ENCODE measurements at regions not wholly inside any gene's neighbourhood (a gene's known extent, or its start where the extent isn't known, plus 50 kb on each side); places are given as distances from the start of the nearest gene placed in this dataset.

GRCh38 chr18:55116863-55117262, 157.6 kb upstream of the CCDC68 start:
- Histone ChIP-seq H3K79me2 (ENCODE audit: control insufficient read depth, insufficient read depth, low read length) (no peaks in the 10 kb centered on the region), H3K27me3 (ENCODE audit: control insufficient read depth, extremely low read depth, insufficient read depth, low read length) (peaks cover 5% of the 10 kb centered on the region), H4K20me1 (ENCODE audit: control insufficient read depth, extremely low read depth, insufficient read depth, low read length) (no peaks in the 10 kb centered on the region), H3K9me3 (ENCODE audit: control insufficient read depth, low read depth, low read length) (no peaks in the 10 kb centered on the region), H3K4me3 (ENCODE audit: control insufficient read depth in 2 of 3, extremely low read depth in 1 of 3, insufficient read depth in 2 of 3, low read depth in 1 of 3, low read length in 3 of 3) (no peak overlapping the region), H2AFZ (ENCODE audit: control insufficient read depth, low read length) (no peak overlapping the region), H3K4me1 (ENCODE audit: control insufficient read depth, extremely low read depth, insufficient read depth, low read length) (no peaks in the 10 kb centered on the region), H3K9ac (ENCODE audit: control insufficient read depth, extremely low read depth, insufficient read depth, low read length) (no peak overlapping the region), H3K36me3 (ENCODE audit: control insufficient read depth in 2 of 2, extremely low read depth in 1 of 2, insufficient read depth in 2 of 2, low read length in 2 of 2) (no peaks in the 10 kb centered on the region), H3K9me1 (ENCODE audit: control insufficient read depth, extremely low read depth, insufficient read depth, low read length) (no peaks in the 10 kb centered on the region), H3K27ac (ENCODE audit: control insufficient read depth, insufficient read depth, low read length) (no peak overlapping the region), H3K4me2 (ENCODE audit: control insufficient read depth, extremely low read depth, insufficient read depth, low read depth, low read length) (no peak overlapping the region)
- DNase-seq (ENCODE audit: low read depth, low spot score) (no peak), FAIRE-seq (no peak)
- dilution Hi-C loops (cut with MboI; ENCODE audit: extremely low pct_ligation_motif_present, low sequenced_read_pairs) = no loop called here
- no peak for TF ChIP-seq EZH2 (IDR thresholded peaks at IDR 0.05; ENCODE audit: low read length)
- TF ChIP-seq CTCF (optimal IDR thresholded peaks at IDR 0.05 in 1 of 3, IDR thresholded peaks at IDR 0.05 in 1 of 3, conservative IDR thresholded peaks at IDR 0.05 in 1 of 3; ENCODE audit: extremely low read depth in 1 of 3, insufficient read depth in 2 of 3, low read length in 3 of 3) = no peak

DNA sequence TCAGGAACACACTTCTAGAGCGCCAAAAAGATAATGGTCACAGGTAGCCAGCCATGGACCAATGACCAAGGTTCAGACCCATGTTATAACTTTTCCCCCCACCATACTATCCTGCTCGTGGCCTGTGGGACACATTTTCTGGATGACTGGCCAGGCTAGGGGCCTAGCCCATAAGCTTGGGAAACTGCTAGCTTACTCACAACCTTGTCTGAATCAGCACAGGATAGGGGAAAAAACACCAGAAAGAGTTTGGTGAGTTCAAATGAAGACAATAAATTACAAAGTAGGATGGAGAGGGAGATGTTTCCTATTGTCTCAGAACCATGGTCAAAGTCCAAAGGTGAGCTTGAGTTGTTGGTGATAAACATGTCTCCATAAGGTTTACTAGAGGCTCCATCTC, 156.3 kb upstream of the CCDC68 start:
- DNase-seq (ENCODE audit: low read depth, low spot score) (no peak), FAIRE-seq (no peak)
- H3K4me2 ChIP-seq (ENCODE audit: control insufficient read depth, extremely low read depth, insufficient read depth, low read depth, low read length) = no peak overlapping the region
- no peak overlapping the region for H3K4me3 ChIP-seq (ENCODE audit: control insufficient read depth in 2 of 3, extremely low read depth in 1 of 3, insufficient read depth in 2 of 3, low read depth in 1 of 3, low read length in 3 of 3)
- dilution Hi-C loops (cut with MboI; ENCODE audit: extremely low pct_ligation_motif_present, low sequenced_read_pairs) = no loop called here
- H3K27me3 ChIP-seq (ENCODE audit: control insufficient read depth, extremely low read depth, insufficient read depth, low read length) = peaks cover 5% of the 10 kb centered on the region
- H3K36me3 ChIP-seq (ENCODE audit: control insufficient read depth in 2 of 2, extremely low read depth in 1 of 2, insufficient read depth in 2 of 2, low read length in 2 of 2) = no peaks in the 10 kb centered on the region
- no peak overlapping the region for H2AFZ ChIP-seq (ENCODE audit: control insufficient read depth, low read length)
- no peaks in the 10 kb centered on the region for H3K79me2 ChIP-seq (ENCODE audit: control insufficient read depth, insufficient read depth, low read length)
- TF ChIP-seq EZH2 (IDR thresholded peaks at IDR 0.05; ENCODE audit: low read length) = no peak
- no peak overlapping the region for H3K9ac ChIP-seq (ENCODE audit: control insufficient read depth, extremely low read depth, insufficient read depth, low read length)
- H3K27ac ChIP-seq (ENCODE audit: control insufficient read depth, insufficient read depth, low read length) = no peak overlapping the region
- H3K9me3 ChIP-seq (ENCODE audit: control insufficient read depth, low read depth, low read length) = no peaks in the 10 kb centered on the region
- H4K20me1 ChIP-seq (ENCODE audit: control insufficient read depth, extremely low read depth, insufficient read depth, low read length) = no peaks in the 10 kb centered on the region
- H3K9me1 ChIP-seq (ENCODE audit: control insufficient read depth, extremely low read depth, insufficient read depth, low read length) = no peaks in the 10 kb centered on the region
- no peaks in the 10 kb centered on the region for H3K4me1 ChIP-seq (ENCODE audit: control insufficient read depth, extremely low read depth, insufficient read depth, low read length)

DNA sequence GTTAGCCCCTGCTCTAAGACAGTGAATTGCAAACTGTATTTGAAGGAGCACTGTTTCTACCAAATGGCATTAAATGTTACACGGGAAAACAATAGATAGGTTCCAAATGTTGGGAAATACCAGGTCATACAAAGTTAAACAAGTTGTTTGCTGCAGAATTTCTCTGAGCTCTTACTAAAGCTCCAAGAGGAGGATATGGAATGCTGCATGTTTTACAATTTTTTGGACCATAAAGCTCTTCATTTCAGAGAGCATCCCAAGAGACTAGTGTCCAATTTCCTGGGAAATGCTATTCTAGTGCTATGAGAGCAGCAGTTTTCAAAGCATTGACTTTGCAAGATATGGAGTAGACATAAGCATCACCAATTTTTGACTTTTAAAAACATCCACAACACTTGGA, 155.6 kb upstream of the CCDC68 start:
- no peak overlapping the region for H3K9ac ChIP-seq (ENCODE audit: control insufficient read depth, extremely low read depth, insufficient read depth, low read length)
- H2AFZ ChIP-seq (ENCODE audit: control insufficient read depth, low read length) = no peak overlapping the region
- H3K9me1 ChIP-seq (ENCODE audit: control insufficient read depth, extremely low read depth, insufficient read depth, low read length) = no peaks in the 10 kb centered on the region
- H3K79me2 ChIP-seq (ENCODE audit: control insufficient read depth, insufficient read depth, low read length) = no peaks in the 10 kb centered on the region
- DNase-seq (ENCODE audit: low read depth, low spot score) = no peak
- H3K4me1 ChIP-seq (ENCODE audit: control insufficient read depth, extremely low read depth, insufficient read depth, low read length) = no peaks in the 10 kb centered on the region
- H4K20me1 ChIP-seq (ENCODE audit: control insufficient read depth, extremely low read depth, insufficient read depth, low read length) = no peaks in the 10 kb centered on the region
- no peak overlapping the region for H3K4me2 ChIP-seq (ENCODE audit: control insufficient read depth, extremely low read depth, insufficient read depth, low read depth, low read length)
- FAIRE-seq = no peak
- no peaks in the 10 kb centered on the region for H3K36me3 ChIP-seq (ENCODE audit: control insufficient read depth in 2 of 2, extremely low read depth in 1 of 2, insufficient read depth in 2 of 2, low read length in 2 of 2)
- dilution Hi-C loops (cut with MboI; ENCODE audit: extremely low pct_ligation_motif_present, low sequenced_read_pairs) = no loop called here
- H3K9me3 ChIP-seq (ENCODE audit: control insufficient read depth, low read depth, low read length) = no peaks in the 10 kb centered on the region
- H3K27ac ChIP-seq (ENCODE audit: control insufficient read depth, insufficient read depth, low read length) = no peak overlapping the region
- H3K27me3 ChIP-seq (ENCODE audit: control insufficient read depth, extremely low read depth, insufficient read depth, low read length) = peaks cover 5% of the 10 kb centered on the region
- TF ChIP-seq EZH2 (IDR thresholded peaks at IDR 0.05; ENCODE audit: low read length) (no peak), CTCF (optimal IDR thresholded peaks at IDR 0.05 in 1 of 3, IDR thresholded peaks at IDR 0.05 in 1 of 3, conservative IDR thresholded peaks at IDR 0.05 in 1 of 3; ENCODE audit: extremely low read depth in 1 of 3, insufficient read depth in 2 of 3, low read length in 3 of 3) (no peak)
- no peak overlapping the region for H3K4me3 ChIP-seq (ENCODE audit: control insufficient read depth in 2 of 3, extremely low read depth in 1 of 3, insufficient read depth in 2 of 3, low read depth in 1 of 3, low read length in 3 of 3)
